Mesodermal cell (in vitro differentiated cells): ENCODE measurements at regions not wholly inside any gene's neighbourhood (a gene's known extent, or its start where the extent isn't known, plus 50 kb on each side); places are given as distances from the start of the nearest gene placed in this dataset.

Experiments used
- H3K27ac ChIP-seq: 2 replicates; pipeline ENCODE4 v1.7.0; 2013; ENCODE audit warnings: mild to moderate bottlenecking, low read depth, low read length, moderate library complexity; ENCODE audit not compliant: severe bottlenecking
- H3K36me3 ChIP-seq: 2 replicates; pipeline ENCODE4 v1.7.1; 2013; ENCODE audit warnings: mild to moderate bottlenecking, low read length, moderate library complexity; ENCODE audit not compliant: control insufficient read depth, insufficient read depth
- H3K4me1 ChIP-seq: one replicate; pipeline ENCODE4 v1.7.1; 2013; ENCODE audit warnings: mild to moderate bottlenecking, low read length; ENCODE audit not compliant: insufficient read depth, control insufficient read depth, poor library complexity, severe bottlenecking
- H3K4me3 ChIP-seq: 2 replicates; pipeline ENCODE4 v1.7.0; 2013; ENCODE audit warnings: low read length, control low read depth, mild to moderate bottlenecking; ENCODE audit not compliant: insufficient read depth, poor library complexity, severe bottlenecking; ENCODE audit errors: extremely low read depth
- H3K9me3 ChIP-seq: 2 replicates; pipeline ENCODE4 v1.7.1; 2013; ENCODE audit warnings: mild to moderate bottlenecking, low read length, moderate library complexity; ENCODE audit not compliant: control insufficient read depth
- WGBS, 2 experiments: methylation state at CpG; one replicate each; pipeline ENCODE4 v1.1.5; 2013; ENCODE audit warnings: missing lambda C conversion rate in 2 of 2; ENCODE audit not compliant: insufficient coverage in 2 of 2; 5-methylcytosine and 5-hydroxymethylcytosine counted together

DNA sequence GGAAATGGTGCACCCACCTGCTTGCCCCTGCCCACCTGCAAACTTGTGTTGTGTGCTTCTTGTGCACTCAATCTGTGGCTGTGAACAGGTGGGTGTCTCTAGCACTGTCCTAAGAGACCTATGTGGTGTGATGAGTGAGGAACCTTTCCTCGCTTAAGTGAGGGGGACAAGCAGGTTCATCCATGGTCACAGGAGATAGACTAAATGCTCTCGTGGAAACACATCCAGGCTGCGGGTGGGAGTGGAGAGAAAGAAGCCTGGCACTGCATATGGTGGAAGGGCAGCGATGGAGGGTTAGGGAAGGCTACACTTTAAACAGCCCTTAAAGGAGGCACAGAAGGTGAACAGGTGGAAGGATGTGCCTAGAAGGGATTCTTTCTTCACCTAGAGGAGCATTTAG, 330.9 kb downstream of the CXCL12 start:
- Histone ChIP-seq H3K9me3 (no peaks in the 10 kb centered on the region), H3K4me3 (no peak overlapping the region), H3K4me1 (no peaks in the 10 kb centered on the region), H3K27ac (no peak overlapping the region), H3K36me3 (no peaks in the 10 kb centered on the region)
- WGBS, 2 experiments = 87 to 94% methylated on average over 3 to 4 of the region's 4 CpGs

DNA sequence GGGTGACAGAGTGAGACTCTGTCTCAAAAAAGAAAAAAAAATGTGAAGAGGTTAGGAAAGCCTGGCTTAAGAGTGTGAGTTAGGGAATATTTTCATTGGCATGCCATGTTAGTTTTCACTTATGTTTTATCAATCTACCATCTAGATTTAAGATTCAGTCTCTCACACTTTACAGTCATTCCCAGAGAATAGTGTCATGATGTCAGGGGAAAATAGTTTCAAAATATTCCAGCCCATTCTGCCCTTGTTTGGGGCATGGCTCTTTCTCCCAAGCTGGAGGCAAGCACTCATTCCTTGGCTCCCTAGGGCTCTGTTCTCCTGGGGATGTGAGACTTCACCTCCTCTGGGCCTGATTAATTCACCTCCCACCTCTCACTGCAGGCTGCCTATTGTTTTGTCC, 331.5 kb downstream of the CXCL12 start:
- H3K4me1 ChIP-seq = no peaks in the 10 kb centered on the region
- H3K4me3 ChIP-seq = no peak overlapping the region
- H3K36me3 ChIP-seq = no peaks in the 10 kb centered on the region
- H3K9me3 ChIP-seq = no peaks in the 10 kb centered on the region
- H3K27ac ChIP-seq = no peak overlapping the region

DNA sequence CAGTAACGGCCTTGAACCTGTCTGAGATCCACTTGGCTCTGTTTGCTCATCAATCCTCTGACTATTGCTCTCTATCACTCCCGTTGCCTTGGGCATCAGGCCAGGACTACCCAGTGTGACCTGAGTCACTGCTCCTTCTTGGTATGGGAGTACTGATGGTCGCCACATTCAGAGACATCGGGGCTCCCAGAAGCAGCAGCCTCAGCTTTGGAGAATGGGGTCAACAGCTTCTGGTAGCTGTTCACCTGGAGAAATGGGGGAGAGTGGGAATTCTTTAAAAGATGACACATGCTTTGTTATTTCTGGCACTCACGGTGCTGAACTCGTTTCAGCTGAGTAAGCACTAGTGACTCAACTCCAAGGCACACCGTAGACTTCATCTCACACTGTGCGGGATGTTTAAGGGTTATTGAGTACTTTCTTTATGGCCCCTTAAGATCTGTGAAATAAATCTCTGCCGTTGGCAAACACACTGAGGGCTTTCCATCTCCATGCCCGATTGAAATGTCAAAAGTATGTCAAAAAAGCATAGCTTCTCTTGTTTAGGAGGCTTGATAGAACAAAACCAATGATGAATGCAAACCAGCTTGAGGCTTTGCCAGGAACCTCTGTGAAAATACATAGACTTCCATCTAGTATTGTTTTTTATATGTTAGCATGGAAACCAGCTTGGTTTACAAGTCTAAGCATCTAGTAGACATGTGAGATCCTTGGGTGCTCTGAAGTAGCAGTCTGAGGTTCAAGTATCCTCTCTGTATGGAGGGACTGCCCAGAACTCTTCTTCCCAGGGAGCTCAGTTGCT, 333.1 kb downstream of the CXCL12 start:
- no peak overlapping the region for H3K27ac ChIP-seq
- no peak overlapping the region for H3K4me3 ChIP-seq
- no peaks in the 10 kb centered on the region for H3K36me3 ChIP-seq
- no peaks in the 10 kb centered on the region for H3K9me3 ChIP-seq
- 83 to 86% methylated on average over 4 to 9 of the region's 10 CpGs for WGBS, 2 experiments
- H3K4me1 ChIP-seq = peaks cover under 1% of the 10 kb centered on the region

DNA sequence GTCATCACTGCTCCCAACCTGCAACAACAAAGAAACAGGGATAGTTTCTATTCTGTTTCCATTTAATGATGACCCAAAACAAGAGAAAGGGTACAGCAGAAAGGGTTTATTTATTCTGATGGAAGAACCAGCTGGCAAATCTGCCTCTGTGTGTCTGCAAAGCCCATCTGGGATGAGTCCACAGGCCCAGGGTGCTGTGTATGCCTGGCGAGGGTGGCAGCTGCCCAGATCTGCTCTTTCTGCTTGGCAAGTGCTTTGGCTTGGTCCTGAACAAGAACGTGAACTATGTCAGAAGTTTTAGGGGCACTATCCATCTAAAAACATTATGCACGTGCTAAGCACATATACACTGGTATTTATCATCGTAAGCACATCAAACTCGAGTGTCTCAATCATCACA, 333.8 kb downstream of the CXCL12 start:
- Histone ChIP-seq H3K9me3 (no peaks in the 10 kb centered on the region), H3K4me3 (no peak overlapping the region), H3K27ac (no peak overlapping the region), H3K36me3 (no peaks in the 10 kb centered on the region), H3K4me1 (peaks cover 5% of the 10 kb centered on the region)
- WGBS, 2 experiments = 82 to 89% methylated on average over 2 of the region's 5 CpGs

DNA sequence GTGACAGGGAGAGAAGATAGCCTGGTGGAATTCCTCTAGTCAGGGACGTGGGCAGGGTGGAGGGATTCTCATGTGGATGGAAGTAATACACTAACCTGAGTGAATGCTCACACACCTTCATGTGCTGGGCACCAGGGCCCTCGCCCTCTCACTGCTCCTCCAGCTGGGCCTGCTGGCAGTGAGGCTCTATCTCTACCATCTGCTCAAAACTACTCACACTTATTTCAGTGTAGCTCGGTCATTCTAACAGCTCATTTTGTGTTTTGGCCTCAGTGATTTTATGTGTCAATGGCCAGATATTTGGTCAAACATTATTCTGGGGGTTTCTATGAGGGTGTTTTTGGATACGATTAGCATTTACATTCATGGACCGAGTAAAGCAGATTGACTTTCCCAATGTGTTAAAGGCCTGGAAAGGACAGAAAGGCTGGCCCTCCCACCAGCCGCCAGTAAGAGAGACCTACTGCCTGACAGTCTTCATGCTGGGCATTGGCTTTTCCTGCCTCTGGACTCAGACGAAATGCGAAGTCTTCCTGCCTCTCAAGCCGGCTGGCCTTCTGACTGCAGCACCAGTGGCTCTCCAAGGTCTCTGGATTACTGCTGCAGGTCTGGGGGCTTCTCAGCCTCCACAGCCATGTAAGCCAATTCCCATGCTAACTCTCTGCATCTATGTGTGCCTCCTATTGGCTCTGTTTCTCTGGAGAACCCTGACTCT, 335.4 kb downstream of the CXCL12 start:
- WGBS, 2 experiments = 80 to 91% methylated on average over 6 to 9 of the region's 9 CpGs
- H3K4me1 ChIP-seq = peaks cover 5% of the 10 kb centered on the region

DNA sequence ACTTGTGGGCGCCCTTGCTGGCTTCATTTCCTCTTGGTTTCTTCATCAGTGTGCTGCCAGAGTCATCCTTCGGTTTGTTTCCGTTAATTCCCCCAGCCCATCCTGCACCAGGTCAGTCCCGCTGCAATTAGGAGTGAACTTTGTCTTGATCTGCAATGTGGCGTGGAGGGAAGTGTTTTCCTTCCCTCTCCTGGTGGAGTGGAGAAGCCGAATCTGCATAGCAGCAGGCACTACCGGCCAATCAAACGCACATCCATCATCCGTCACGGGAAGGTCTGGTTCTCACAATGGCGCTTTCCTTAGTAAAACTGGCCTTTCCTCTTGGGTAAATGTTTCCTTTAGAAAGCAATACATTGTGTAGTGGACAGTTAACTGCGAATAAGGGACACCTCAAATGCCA, 337.5 kb downstream of the CXCL12 start:
- Histone ChIP-seq H3K36me3 (no peaks in the 10 kb centered on the region), H3K4me1 (peaks cover 5% of the 10 kb centered on the region), H3K27ac (no peak overlapping the region), H3K9me3 (no peaks in the 10 kb centered on the region), H3K4me3 (no peak overlapping the region)
- WGBS, 2 experiments = 84 to 90% methylated on average over 7 to 10 of the region's 12 CpGs

More for the DNA sequence above, 335.4 kb downstream of the CXCL12 start:
- H3K9me3 ChIP-seq = no peaks in the 10 kb centered on the region
- no peak overlapping the region for H3K27ac ChIP-seq
- no peak overlapping the region for H3K4me3 ChIP-seq
- no peaks in the 10 kb centered on the region for H3K36me3 ChIP-seq

DNA sequence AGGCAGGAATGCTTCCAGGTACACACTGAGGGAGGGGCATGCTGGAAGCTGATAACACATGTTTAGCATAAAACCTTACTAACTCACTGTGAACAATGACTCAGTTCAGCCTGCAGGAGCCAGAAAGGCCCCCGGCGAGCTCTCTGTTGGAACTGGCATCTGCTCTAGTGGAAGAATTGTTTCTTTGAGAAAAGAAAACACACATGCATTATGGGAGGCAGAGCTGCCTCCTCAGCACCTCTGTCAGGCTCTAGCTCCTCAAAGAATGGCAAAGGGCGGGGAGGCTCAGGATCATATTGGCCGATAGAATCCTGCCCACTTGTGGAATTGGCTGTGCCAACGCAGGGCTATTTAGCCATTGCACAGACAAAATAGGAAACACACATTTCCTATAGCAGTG, 338.3 kb downstream of the CXCL12 start:
- H3K4me1 ChIP-seq = peaks cover 5% of the 10 kb centered on the region
- H3K27ac ChIP-seq = no peak overlapping the region
- no peak overlapping the region for H3K4me3 ChIP-seq
- no peaks in the 10 kb centered on the region for H3K9me3 ChIP-seq
- 81 to 90% methylated on average over 3 to 4 of the region's 5 CpGs for WGBS, 2 experiments
- no peaks in the 10 kb centered on the region for H3K36me3 ChIP-seq

DNA sequence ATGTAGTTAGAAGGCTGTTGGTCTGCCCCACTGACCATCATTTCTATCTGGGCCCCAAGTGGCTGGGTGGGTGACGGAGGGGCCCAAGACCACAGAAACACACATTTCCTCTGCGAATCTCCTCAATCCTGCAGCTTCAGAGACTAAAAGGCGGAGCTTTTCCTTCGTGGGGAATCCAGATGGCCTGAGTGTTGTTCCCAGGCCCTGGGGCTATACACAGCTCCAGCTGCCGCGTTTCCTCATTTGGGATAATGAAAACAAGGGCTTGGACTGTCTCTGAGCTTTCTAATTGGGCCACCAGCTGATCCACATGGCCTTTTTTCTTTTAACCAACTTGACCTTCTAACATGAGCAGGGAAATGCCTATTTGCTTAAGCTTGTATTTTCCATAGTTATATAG, 339.9 kb downstream of the CXCL12 start:
- Histone ChIP-seq H3K27ac (no peak overlapping the region), H3K36me3 (no peaks in the 10 kb centered on the region), H3K9me3 (no peaks in the 10 kb centered on the region), H3K4me1 (peaks cover 5% of the 10 kb centered on the region), H3K4me3 (no peak overlapping the region)
- WGBS, 2 experiments = 72 to 76% methylated on average over 3 to 6 of the region's 6 CpGs

DNA sequence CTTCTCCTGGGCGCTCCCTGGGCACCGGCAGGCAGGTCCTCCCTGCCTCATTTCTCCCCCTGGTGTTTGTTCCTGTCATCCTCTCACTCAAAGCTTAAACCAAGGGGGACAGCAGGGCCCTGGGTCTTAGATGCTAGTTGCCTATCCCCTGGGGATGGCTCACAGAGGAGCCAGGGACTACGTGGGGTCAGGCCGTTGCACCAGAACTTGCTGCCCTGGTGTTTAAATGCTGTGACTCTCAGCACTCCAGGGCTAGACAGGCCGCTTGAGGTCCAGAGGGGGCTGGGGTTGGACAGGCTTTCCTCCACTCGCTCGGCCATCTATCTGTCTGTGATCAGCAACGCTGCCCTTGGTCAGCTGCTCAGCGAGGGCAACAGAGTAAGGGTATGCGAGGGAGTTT, 340.3 kb downstream of the CXCL12 start:
- Histone ChIP-seq H3K9me3 (no peaks in the 10 kb centered on the region), H3K4me1 (peaks cover 5% of the 10 kb centered on the region), H3K27ac (no peak overlapping the region), H3K36me3 (no peaks in the 10 kb centered on the region), H3K4me3 (no peak overlapping the region)
- 81 to 85% methylated on average over 4 to 9 of the region's 10 CpGs for WGBS, 2 experiments

DNA sequence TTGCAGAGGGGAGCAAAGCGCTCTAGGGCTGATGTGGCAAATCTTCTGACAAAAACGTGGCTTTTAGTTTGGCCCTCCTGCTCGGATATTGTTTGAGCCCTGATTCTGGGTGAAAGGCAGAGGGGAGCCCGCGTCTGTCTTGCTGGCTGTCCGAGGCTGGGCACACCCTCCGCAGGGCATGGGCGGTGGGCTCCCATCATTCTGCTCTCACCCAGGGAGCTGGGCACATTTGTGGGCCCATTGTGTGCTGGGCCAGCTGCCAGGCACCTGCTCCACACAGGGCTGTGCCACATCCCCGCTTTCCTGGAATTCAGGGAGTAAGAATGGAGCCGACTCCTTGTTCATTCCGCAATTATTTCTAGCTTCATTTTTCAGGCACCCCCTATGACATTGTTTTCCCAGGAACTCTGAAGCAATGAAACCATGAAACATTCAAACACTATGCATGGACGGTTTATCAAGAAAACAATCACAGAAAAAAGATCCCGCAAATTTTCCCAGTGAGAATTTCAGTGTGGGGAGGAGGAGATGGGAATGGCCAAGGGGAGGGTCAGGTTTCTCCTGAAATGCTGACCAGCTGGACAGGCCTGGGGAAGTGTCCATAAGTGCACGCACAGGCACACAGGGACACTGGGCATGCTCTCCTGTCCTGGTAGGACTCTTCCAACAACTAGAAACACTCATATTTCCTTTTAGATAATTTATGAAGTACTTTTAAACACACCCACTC, 341.1 kb downstream of the CXCL12 start:
- H3K9me3 ChIP-seq = no peaks in the 10 kb centered on the region
- H3K27ac ChIP-seq = no peak overlapping the region
- H3K4me1 ChIP-seq = peaks cover 5% of the 10 kb centered on the region
- H3K4me3 ChIP-seq = no peak overlapping the region
- 91 to 98% methylated on average over 8 of the region's 14 CpGs for WGBS, 2 experiments
- no peaks in the 10 kb centered on the region for H3K36me3 ChIP-seq
